H1 (cell line): ENCODE measurements at regions not wholly inside any gene's neighbourhood (a gene's known extent, or its start where the extent isn't known, plus 50 kb on each side); places are given as distances from the start of the nearest gene placed in this dataset.
A peak's percentile ranks its signal among the peaks of the same experiment; 100 is the strongest.

Experiments used
- CTCF ChIA-PET: fragments of 300-600 bp; sonication (Branson Sonifier 250); formaldehyde crosslinking; loops from one replicate; lab custom pipeline; 2021; ENCODE audit not compliant: partially characterized antibody; lab: Charles Lee
- POLR2A ChIA-PET: fragments of 300-600 bp; sonication (Branson Sonifier 250); formaldehyde crosslinking; loops from one replicate; lab custom pipeline; 2021; ENCODE audit warnings: inconsistent platforms; ENCODE audit not compliant: partially characterized antibody; lab: Charles Lee
- DNase-seq, 2 experiments: peaks; one replicate each; pipeline versions ENCODE4 v3.0.0 to v3.0.0-alpha.2; 2010 to 2022; ENCODE audit warnings: low spot score in 2 of 2, low read depth in 1 of 2, mixed read lengths in 1 of 2
- FAIRE-seq: peaks from 2 replicates; lab custom pipeline; 2011; peaks lifted over from hg19 to GRCh38; lab: Jason Lieb, UNC
- H2AFZ ChIP-seq: 2 replicates; pipeline ENCODE4 v1.8.1; 2012; ENCODE audit warnings: low read length, inconsistent platforms
- H2AK5ac ChIP-seq: 2 replicates; pipeline ENCODE4 v1.6.1; 2013; ENCODE audit warnings: low read depth, low read length
- H2BK120ac ChIP-seq: replicated peaks from 2 replicates; pipeline ENCODE3; 2013; ENCODE audit warnings: low read depth, low read length, inconsistent platforms
- H2BK12ac ChIP-seq: 2 replicates; pipeline ENCODE4 v1.6.1; 2013; ENCODE audit warnings: low read depth, low read length
- H2BK15ac ChIP-seq: 2 replicates; pipeline ENCODE4 v1.6.1; 2013; ENCODE audit warnings: low read length
- H2BK20ac ChIP-seq: 2 replicates; pipeline ENCODE4 v1.6.1; 2013; ENCODE audit warnings: low read length
- H2BK5ac ChIP-seq: 2 replicates; pipeline ENCODE4 v1.6.1; 2013; ENCODE audit warnings: low read depth, low read length
- H3K14ac ChIP-seq: 2 replicates; pipeline ENCODE4 v1.6.1; 2013; ENCODE audit warnings: inconsistent platforms; ENCODE audit not compliant: insufficient read length
- H3K18ac ChIP-seq: 2 replicates; pipeline ENCODE4 v1.6.1; 2013; ENCODE audit warnings: low read length; ENCODE audit errors: extremely low read depth
- H3K23ac ChIP-seq: 2 replicates; pipeline ENCODE4 v1.6.1; 2013; ENCODE audit warnings: inconsistent platforms; ENCODE audit not compliant: insufficient read length
- H3K23me2 ChIP-seq: 2 replicates; pipeline ENCODE4 v1.6.1; 2013; ENCODE audit warnings: low read depth, low read length
- H3K27ac ChIP-seq: 2 replicates; pipeline ENCODE4 v1.6.1; 2011; ENCODE audit warnings: low read depth, low read length, inconsistent platforms
- H3K27me3 ChIP-seq, 4 experiments: replicated peaks in 1 of 4; 1 replicate in 1 of 4; 2 replicates in 3 of 4; pipeline versions ENCODE4 v1.6.1 to v1.8.1; 2011 to 2013; ENCODE audit warnings: low read length in 3 of 4, mild to moderate bottlenecking in 3 of 4, inconsistent platforms in 2 of 4, mixed read lengths in 2 of 4, moderate library complexity in 1 of 4; ENCODE audit not compliant: control insufficient read depth in 3 of 4, insufficient read depth in 3 of 4; ENCODE audit errors: extremely low read depth in 1 of 4
- H3K36me3 ChIP-seq, 4 experiments: 2 replicates each; pipeline versions ENCODE4 v1.6.1 to v1.8.1; 2011 to 2013; ENCODE audit warnings: mild to moderate bottlenecking in 4 of 4, low read length in 3 of 4, moderate library complexity in 2 of 4, control low read depth in 1 of 4, inconsistent platforms in 1 of 4; ENCODE audit not compliant: insufficient read depth in 4 of 4, control insufficient read depth in 2 of 4
- H3K4ac ChIP-seq: replicated peaks from 2 replicates; pipeline ENCODE3; 2013; ENCODE audit warnings: low read length, low read depth, mixed read lengths, inconsistent platforms; ENCODE audit not compliant: insufficient read length
- H3K4me1 ChIP-seq, 4 experiments: replicated peaks in 1 of 4; 1 replicate in 1 of 4; 2 replicates in 3 of 4; pipeline versions ENCODE4 v1.6.1 to v1.8.1; 2011 to 2013; ENCODE audit warnings: low read length in 3 of 4, inconsistent platforms in 2 of 4, mixed read lengths in 1 of 4; ENCODE audit not compliant: insufficient read depth in 4 of 4, control insufficient read depth in 3 of 4
- H3K4me2 ChIP-seq, 2 experiments: 2 replicates each; pipeline versions ENCODE4 v1.6.1 to v1.8.1; 2011 to 2013; ENCODE audit warnings: low read depth in 2 of 2, low read length in 2 of 2, control low read depth in 1 of 2, inconsistent platforms in 1 of 2, mild to moderate bottlenecking in 1 of 2; ENCODE audit not compliant: insufficient read depth in 1 of 2
- H3K4me3 ChIP-seq, 4 experiments: fragments of 200-600, 300-600 bp in 1 of 4; sonication (generic), shearing (Covaris generic), sonication (Bioruptor Twin) in 1 of 4; 2 replicates each; pipeline versions ENCODE4 v1.5.1 to v1.8.1; 2011 to 2016; ENCODE audit warnings: low read length in 4 of 4, low read depth in 3 of 4, control low read depth in 2 of 4, inconsistent platforms in 2 of 4, mild to moderate bottlenecking in 2 of 4, mixed read lengths in 1 of 4, moderate library complexity in 1 of 4; ENCODE audit not compliant: insufficient read depth in 2 of 4; ENCODE audit errors: extremely low read depth in 1 of 4
- H3K56ac ChIP-seq: replicated peaks from 2 replicates; pipeline ENCODE3; 2013; ENCODE audit warnings: low read depth, mild to moderate bottlenecking, mixed read lengths, low read length, inconsistent platforms; ENCODE audit not compliant: insufficient read length
- H3K79me1 ChIP-seq: 2 replicates; pipeline ENCODE4 v1.6.1; 2013; ENCODE audit warnings: low read depth, low read length, control low read depth
- H3K79me2 ChIP-seq, 2 experiments: 2 replicates each; pipeline versions ENCODE4 v1.6.1 to v1.8.1; 2012 to 2013; ENCODE audit warnings: low read length in 2 of 2, mild to moderate bottlenecking in 2 of 2, inconsistent platforms in 1 of 2; ENCODE audit not compliant: insufficient read depth in 2 of 2, control insufficient read depth in 1 of 2
- H3K9ac ChIP-seq, 4 experiments: replicated peaks in 1 of 4; 1 replicate in 1 of 4; 2 replicates in 3 of 4; pipeline versions ENCODE4 v1.6.1 to v1.8.1; 2011 to 2013; ENCODE audit warnings: low read depth in 3 of 4, low read length in 3 of 4, control low read depth in 2 of 4, mild to moderate bottlenecking in 2 of 4, moderate library complexity in 2 of 4, inconsistent platforms in 1 of 4; ENCODE audit errors: extremely low read depth in 1 of 4
- H3K9me3 ChIP-seq, 2 experiments: 2 replicates each; pipeline versions ENCODE4 v1.6.1 to v1.8.1; 2012 to 2013; ENCODE audit warnings: mild to moderate bottlenecking in 2 of 2, moderate library complexity in 2 of 2, control low read depth in 1 of 2, inconsistent platforms in 1 of 2, low read depth in 1 of 2, low read length in 1 of 2, mixed read lengths in 1 of 2; ENCODE audit not compliant: insufficient read depth in 2 of 2
- H4K20me1 ChIP-seq, 2 experiments: replicated peaks in 1 of 2; 2 replicates each; pipeline versions ENCODE3 to v1.8.1; 2011 to 2013; ENCODE audit warnings: inconsistent platforms in 2 of 2, low read length in 2 of 2, mild to moderate bottlenecking in 1 of 2; ENCODE audit not compliant: insufficient read depth in 2 of 2, control insufficient read depth in 1 of 2
- H4K5ac ChIP-seq: 2 replicates; pipeline ENCODE4 v1.6.1; 2013; ENCODE audit warnings: low read length, low read depth, mixed read lengths, inconsistent platforms; ENCODE audit not compliant: insufficient read length
- H4K8ac ChIP-seq: 2 replicates; pipeline ENCODE4 v1.8.0; 2013; ENCODE audit warnings: mild to moderate bottlenecking, moderate library complexity, low read length, inconsistent platforms; ENCODE audit not compliant: insufficient read depth; ENCODE audit errors: extremely low read depth
- H4K91ac ChIP-seq: replicated peaks from 2 replicates; pipeline ENCODE3; 2013; ENCODE audit warnings: low read length, mixed read lengths, inconsistent platforms; ENCODE audit not compliant: insufficient read length
- BRCA1 ChIP-seq: IDR thresholded peaks from 2 replicates; pipeline ENCODE4 v1.6.1; 2012; ENCODE audit warnings: low read depth, low read length, improper control_type of control experiment
- CBX8 ChIP-seq: fragments of 300-800, 300-1000 bp; sonication (generic); IDR thresholded peaks from 2 replicates; pipeline ENCODE4 v1.7.1; 2016; ENCODE audit warnings: low read depth, low read length, borderline replicate concordance
- RXRA ChIP-seq: IDR thresholded peaks from 2 replicates; pipeline ENCODE4 v1.6.1; 2011; ENCODE audit warnings: low read depth, mild to moderate bottlenecking, low read length, moderate library complexity; ENCODE audit not compliant: insufficient read depth
- YY1 ChIP-seq: IDR thresholded peaks from 2 replicates; pipeline ENCODE4 v1.6.1; 2011; ENCODE audit warnings: low read depth, mild to moderate bottlenecking, low read length
- WGBS, 2 experiments: shearing (Covaris generic) in 1 of 2; methylation state at CpG; one replicate each; pipeline versions ENCODE4 v1.1.6 to v1.1.7; 2013 to 2015; ENCODE audit warnings: low lambda C conversion rate in 2 of 2, mixed read lengths in 2 of 2, inconsistent platforms in 1 of 2, low coverage in 1 of 2, missing lambda C conversion rate in 1 of 2; ENCODE audit not compliant: insufficient replicate concordance in 2 of 2, insufficient coverage in 1 of 2, insufficient read length in 1 of 2; ENCODE audit errors: extremely low coverage in 1 of 2, missing lambda C conversion rate in 1 of 2; 5-methylcytosine and 5-hydroxymethylcytosine counted together

- no peak overlapping the region for H3K18ac ChIP-seq
- no peak overlapping the region for H2BK120ac ChIP-seq
- H3K9ac ChIP-seq = no peak overlapping the region
- DNase-seq (no peak), FAIRE-seq (no peak)
- no peak overlapping the region for H2AFZ ChIP-seq
- H3K4me1 ChIP-seq = no peaks in the 10 kb centered on the region
- H2BK20ac ChIP-seq = no peak overlapping the region
- no peak overlapping the region for H2BK15ac ChIP-seq
- 91% methylated on average over 12 of the region's 12 CpGs; no CpG with 5 or more reads in 1 of the 2 experiments for WGBS, 2 experiments
- H3K4me3 ChIP-seq = no peak overlapping the region
- H3K4ac ChIP-seq = no peak overlapping the region
- POLR2A ChIA-PET = no interaction called here
- H3K27me3 ChIP-seq = no peaks in the 10 kb centered on the region; a peak in 1 of 7 replicates
- H3K79me1 ChIP-seq = no peaks in the 10 kb centered on the region
- H2BK12ac ChIP-seq = no peak overlapping the region
- no peak overlapping the region for H2AK5ac ChIP-seq
- H3K9me3 ChIP-seq = peaks cover 0 to 2% of the 10 kb centered on the region in 2 experiments; a peak in 2 of 4 replicates
- no peak overlapping the region for H4K91ac ChIP-seq
- no peak for TF ChIP-seq YY1
- TF ChIP-seq BRCA1 = no peak
- no peak for TF ChIP-seq RXRA
- no peak for TF ChIP-seq CBX8
- TF ChIP-seq, all 59 proteins: peak for 0
- Histone ChIP-seq H4K8ac (peak overlapping the region; percentile 15; the same call in 1 of the 2 replicates), H3K27ac (no peak overlapping the region), H3K4me2 (no peak overlapping the region), H3K23me2 (peaks cover 3% of the 10 kb centered on the region; the same call in 1 of the 2 replicates), H3K14ac (no peak overlapping the region), H3K23ac (no peak overlapping the region), H4K20me1 (no peaks in the 10 kb centered on the region), H4K5ac (no peak overlapping the region), H3K36me3 (no peaks in the 10 kb centered on the region), H2BK5ac (no peak overlapping the region), H3K79me2 (no peaks in the 10 kb centered on the region), H3K56ac (no peak overlapping the region)
- CTCF ChIA-PET = no interaction called here
These were observed 338.7 kb downstream of the C16orf95 start for GRCh38 chr16:86978445-86979030.
